ENCODE measurements at regions not wholly inside any gene's neighbourhood (a gene's known extent, or its start where the extent isn't known, plus 50 kb on each side); places are given as distances from the start of the nearest gene placed in this dataset.

DNA sequence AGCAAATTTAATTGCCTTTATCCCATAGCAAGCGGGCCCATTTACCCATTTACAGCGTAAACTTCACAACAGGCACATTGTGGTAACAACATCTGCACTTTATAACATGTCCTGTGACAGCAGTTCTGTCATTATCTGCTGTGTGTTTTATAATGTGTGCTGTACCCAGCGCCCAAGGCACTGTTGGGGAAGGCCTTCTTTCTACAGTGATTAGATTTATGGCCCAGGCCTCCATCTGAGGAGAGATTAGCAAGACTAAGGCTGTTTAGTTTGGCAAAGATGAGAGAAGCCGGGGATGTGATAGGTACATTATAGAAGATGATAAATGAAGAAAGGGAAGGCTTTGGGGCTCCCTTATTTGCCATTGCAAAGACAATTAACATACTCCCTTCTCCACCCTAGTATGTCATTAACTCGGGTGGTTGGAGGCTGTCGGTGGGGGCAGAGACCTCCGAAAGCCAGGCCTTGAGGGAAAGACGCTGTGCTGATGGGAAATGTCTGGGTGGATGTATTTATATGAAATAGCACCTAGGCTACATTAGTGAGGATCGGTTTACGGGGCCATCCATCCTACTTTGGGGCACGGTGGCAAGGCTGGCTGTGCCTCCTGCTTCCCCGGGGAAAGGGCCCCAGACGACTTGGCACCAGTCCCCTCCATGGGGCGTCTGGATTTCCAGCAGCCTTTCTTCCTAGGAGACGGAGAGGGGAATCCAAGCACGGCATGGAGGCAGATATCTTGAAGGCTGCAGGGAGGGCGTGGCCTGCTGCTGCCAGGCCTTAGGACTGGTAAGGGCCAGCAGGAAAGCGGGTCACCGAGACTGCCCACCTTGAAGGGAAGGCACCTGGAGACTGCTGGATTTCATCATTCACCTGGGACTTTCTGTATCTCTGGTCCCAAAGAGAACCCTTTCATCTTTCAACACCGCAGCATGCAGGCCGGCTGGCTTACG is 64.3 kb upstream of the PTCH1 start:
- TF ChIP-seq EZH2phosphoT487 (IDR thresholded peaks at IDR 0.05; ENCODE audit: borderline replicate concordance, low read length), result no peak
- TF ChIP-seq CTCF (IDR thresholded peaks at IDR 0.05; ENCODE audit: low read depth, low read length, poor library complexity, severe bottlenecking), result no peak
- Histone ChIP-seq H4K20me1 (ENCODE audit: control insufficient read depth, insufficient read depth, low read depth, low read length) (no peaks in the 10 kb centered on the region), H3F3A (ENCODE audit: control insufficient read depth, insufficient read depth) (no peaks in the 10 kb centered on the region), H3K79me2 (ENCODE audit: control insufficient read depth, low read length) (no peaks in the 10 kb centered on the region), H3K4me2 (ENCODE audit: low read length) (no peak overlapping the region), H3K9me2 (replicated peaks; ENCODE audit: control insufficient read depth, low read length) (no peaks in the 10 kb centered on the region), H3K27me3 (ENCODE audit: control insufficient read depth, low read length) (no peaks in the 10 kb centered on the region), H3K36me3 (ENCODE audit: control insufficient read depth, low read length) (no peaks in the 10 kb centered on the region), H3K27ac (ENCODE audit: low read depth, low read length) (no peak overlapping the region), H3K4me1 (ENCODE audit: control insufficient read depth, low read length) (no peaks in the 10 kb centered on the region), H3K4me3 (ENCODE audit: low read length) (no peak overlapping the region), H3K9me3 (ENCODE audit: control insufficient read depth, insufficient read depth, low read length) (no peaks in the 10 kb centered on the region)

DNA sequence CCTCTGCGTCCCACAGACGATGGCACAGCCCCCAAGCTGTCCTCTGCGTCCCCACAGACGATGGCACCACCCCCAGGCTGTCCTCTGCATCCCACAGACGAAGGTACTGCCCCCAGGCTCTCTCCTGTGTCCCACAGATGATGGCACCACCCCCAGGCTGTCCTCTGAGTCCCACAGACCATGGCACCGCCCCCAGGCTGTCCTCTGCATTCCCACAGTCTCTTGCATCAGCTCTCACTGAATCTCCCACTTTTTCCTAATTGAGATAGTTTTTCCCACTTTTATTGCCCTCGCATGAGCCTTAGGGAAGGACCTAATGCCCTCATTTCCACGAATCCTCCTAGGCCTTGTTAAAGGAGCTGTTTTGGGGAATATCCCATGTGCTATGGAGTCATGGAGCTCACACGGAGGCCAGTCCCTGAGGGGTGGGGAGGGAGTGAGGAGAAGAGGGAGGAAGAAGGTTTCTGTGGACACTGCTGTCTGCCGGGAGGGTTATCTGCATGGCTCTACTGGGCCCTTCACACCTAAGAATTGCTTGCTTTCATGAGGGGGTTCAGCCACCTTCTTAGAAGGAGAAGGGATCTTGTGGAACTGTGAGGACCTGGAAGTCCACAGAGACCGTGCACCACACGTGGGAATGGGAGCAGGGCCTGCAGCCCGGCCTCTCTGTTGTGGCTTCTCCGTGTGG is 58.2 kb upstream of the PTCH1 start:
- Histone ChIP-seq H3K36me3 (ENCODE audit: control insufficient read depth, low read length) (no peaks in the 10 kb centered on the region), H3K27ac (ENCODE audit: low read depth, low read length) (no peak overlapping the region), H3K27me3 (ENCODE audit: control insufficient read depth, low read length) (no peaks in the 10 kb centered on the region), H4K20me1 (ENCODE audit: control insufficient read depth, insufficient read depth, low read depth, low read length) (no peaks in the 10 kb centered on the region), H3F3A (ENCODE audit: control insufficient read depth, insufficient read depth) (no peaks in the 10 kb centered on the region), H3K4me1 (ENCODE audit: control insufficient read depth, low read length) (no peaks in the 10 kb centered on the region), H3K79me2 (ENCODE audit: control insufficient read depth, low read length) (no peaks in the 10 kb centered on the region), H3K4me2 (ENCODE audit: low read length) (no peak overlapping the region), H3K4me3 (ENCODE audit: low read length) (no peak overlapping the region), H3K9me2 (replicated peaks; ENCODE audit: control insufficient read depth, low read length) (no peaks in the 10 kb centered on the region), H3K9me3 (ENCODE audit: control insufficient read depth, insufficient read depth, low read length) (no peaks in the 10 kb centered on the region)
- TF ChIP-seq EZH2phosphoT487 (IDR thresholded peaks at IDR 0.05; ENCODE audit: borderline replicate concordance, low read length) (no peak), CTCF (IDR thresholded peaks at IDR 0.05; ENCODE audit: low read depth, low read length, poor library complexity, severe bottlenecking) (no peak)

- Histone ChIP-seq H3K79me2 (ENCODE audit: control insufficient read depth, low read length) (no peaks in the 10 kb centered on the region), H4K20me1 (ENCODE audit: control insufficient read depth, insufficient read depth, low read depth, low read length) (no peaks in the 10 kb centered on the region), H3K27me3 (ENCODE audit: control insufficient read depth, low read length) (no peaks in the 10 kb centered on the region), H3K9me3 (ENCODE audit: control insufficient read depth, insufficient read depth, low read length) (no peaks in the 10 kb centered on the region), H3K4me2 (ENCODE audit: low read length) (no peak overlapping the region), H3K4me3 (ENCODE audit: low read length) (no peak overlapping the region), H3K4me1 (ENCODE audit: control insufficient read depth, low read length) (no peaks in the 10 kb centered on the region), H3F3A (ENCODE audit: control insufficient read depth, insufficient read depth) (no peaks in the 10 kb centered on the region), H3K27ac (ENCODE audit: low read depth, low read length) (no peak overlapping the region), H3K9me2 (replicated peaks; ENCODE audit: control insufficient read depth, low read length) (no peaks in the 10 kb centered on the region), H3K36me3 (ENCODE audit: control insufficient read depth, low read length) (no peaks in the 10 kb centered on the region)
- TF ChIP-seq CTCF (IDR thresholded peaks at IDR 0.05; ENCODE audit: low read depth, low read length, poor library complexity, severe bottlenecking), result peak; percentile 34
- TF ChIP-seq EZH2phosphoT487 (IDR thresholded peaks at IDR 0.05; ENCODE audit: borderline replicate concordance, low read length), result no peak
Measured at GRCh38 chr9:95574176-95574575, 57.4 kb upstream of the PTCH1 start.
